ENCODE measurements at regions not wholly inside any gene's neighbourhood (a gene's known extent, or its start where the extent isn't known, plus 50 kb on each side); places are given as distances from the start of the nearest gene placed in this dataset.

- DNase-seq (no peak), ATAC-seq (no peak)
- H3K4me1 ChIP-seq (ENCODE audit: low read depth), result no peaks in the 10 kb centered on the region
- intact Hi-C loops (cut with DNase I, micrococcal nuclease), result no loop called here
- no peak for TF ChIP-seq CTCF (IDR thresholded peaks at IDR 0.05)
- no peaks in the 10 kb centered on the region for H3K9me3 ChIP-seq
- no peaks in the 10 kb centered on the region for H3K36me3 ChIP-seq (ENCODE audit: low read depth)
- no peak overlapping the region for H3K4me3 ChIP-seq
Measured at GRCh38 chr3:168582503-168582902, 486.8 kb upstream of the GOLIM4 start.

GRCh38 chr3:168581771-168582225 is 486.1 kb upstream of the GOLIM4 start:
- Histone ChIP-seq H3K4me3 (no peak overlapping the region), H3K36me3 (ENCODE audit: low read depth) (no peaks in the 10 kb centered on the region), H3K4me1 (ENCODE audit: low read depth) (no peaks in the 10 kb centered on the region), H3K9me3 (no peaks in the 10 kb centered on the region)
- ATAC-seq, result no peak
- TF ChIP-seq CTCF (IDR thresholded peaks at IDR 0.05), result no peak
- no peak for DNase-seq
- intact Hi-C loops (cut with DNase I, micrococcal nuclease), result no loop called here

GRCh38 chr3:168579010-168579409 is 483.3 kb upstream of the GOLIM4 start:
- no peak overlapping the region for H3K4me3 ChIP-seq
- H3K36me3 ChIP-seq (ENCODE audit: low read depth), result no peaks in the 10 kb centered on the region
- H3K9me3 ChIP-seq, result no peaks in the 10 kb centered on the region
- DNase-seq (no peak), ATAC-seq (no peak)
- no peak for TF ChIP-seq CTCF (IDR thresholded peaks at IDR 0.05)
- no peaks in the 10 kb centered on the region for H3K4me1 ChIP-seq (ENCODE audit: low read depth)
- intact Hi-C loops (cut with DNase I, micrococcal nuclease), result no loop called here

GRCh38 chr3:168575750-168576149 is 480.0 kb upstream of the GOLIM4 start:
- no peak for DNase-seq
- intact Hi-C loops (cut with DNase I, micrococcal nuclease), result no loop called here
- H3K36me3 ChIP-seq (ENCODE audit: low read depth), result no peaks in the 10 kb centered on the region
- ATAC-seq, result no peak
- H3K9me3 ChIP-seq, result no peaks in the 10 kb centered on the region
- no peaks in the 10 kb centered on the region for H3K4me1 ChIP-seq (ENCODE audit: low read depth)
- TF ChIP-seq CTCF (IDR thresholded peaks at IDR 0.05), result no peak
- H3K4me3 ChIP-seq, result no peak overlapping the region

GRCh38 chr3:168574455-168575158 is 478.9 kb upstream of the GOLIM4 start:
- no peak for TF ChIP-seq CTCF (IDR thresholded peaks at IDR 0.05)
- no peaks in the 10 kb centered on the region for H3K36me3 ChIP-seq (ENCODE audit: low read depth)
- no peaks in the 10 kb centered on the region for H3K4me1 ChIP-seq (ENCODE audit: low read depth)
- no peak for ATAC-seq
- no peaks in the 10 kb centered on the region for H3K9me3 ChIP-seq
- H3K4me3 ChIP-seq, result no peak overlapping the region
- no peak for DNase-seq
- intact Hi-C loops (cut with DNase I, micrococcal nuclease), result no loop called here
